T-cell (primary cell): ENCODE measurements at regions not wholly inside any gene's neighbourhood (a gene's known extent, or its start where the extent isn't known, plus 50 kb on each side); places are given as distances from the start of the nearest gene placed in this dataset.

Experiments used
- ATAC-seq, 4 experiments: fragments of 200-7000 bp in 3 of 4; fragments of 150-1000 bp in 1 of 4; cut with Tn5 transposase; replicated peaks in 1 of 4; 1 replicate in 3 of 4; 2 replicates in 1 of 4; pipeline ENCODE4 v1.10.0; 2021; ENCODE audit warnings: moderate library complexity in 3 of 4, mild to moderate bottlenecking in 2 of 4, moderate number of reproducible peaks in 1 of 4
- CTCF ChIA-PET, 2 donors: fragments of 300-600 bp; sonication (Branson Sonifier 250); formaldehyde crosslinking; loops; one replicate each; lab custom pipeline; 2022; ENCODE audit warnings: antibody characterized with exemption in 2 of 2; lab: Charles Lee
- POLR2A ChIA-PET, 2 donors: fragments of 300-600 bp; sonication (Branson Sonifier 250); formaldehyde crosslinking; loops; one replicate each; lab custom pipeline; 2022; ENCODE audit warnings: antibody characterized with exemption in 2 of 2; lab: Charles Lee
- DNase-seq, 35 experiments: peaks; one replicate each; pipeline versions ENCODE4 v3.0.0 to v3.0.0-alpha.2; 2013 to 2023
- H3K27ac ChIP-seq: one replicate; pipeline ENCODE4 v1.5.1; 2013; ENCODE audit warnings: low read length
- H3K27me3 ChIP-seq, 2 experiments: replicated peaks in 1 of 2; 1 replicate in 1 of 2; 2 replicates in 1 of 2; pipeline versions ENCODE4 v1.6.1 to v1.7.0; 2013; ENCODE audit warnings: low read length in 1 of 2, mixed read lengths in 1 of 2; ENCODE audit not compliant: control insufficient read depth in 2 of 2, insufficient read depth in 2 of 2; ENCODE audit errors: extremely low read depth in 1 of 2
- H3K36me3 ChIP-seq, 2 donors: 1 replicate in 1 of 2; 2 replicates in 1 of 2; pipeline versions ENCODE4 v1.6.1 to v1.7.0; 2013; ENCODE audit warnings: low read length in 1 of 2; ENCODE audit not compliant: control insufficient read depth in 2 of 2, insufficient read depth in 1 of 2; ENCODE audit errors: extremely low read depth in 1 of 2
- H3K4me1 ChIP-seq, 2 experiments: 1 replicate in 1 of 2; 2 replicates in 1 of 2; pipeline versions ENCODE4 v1.6.1 to v1.7.0; 2013; ENCODE audit warnings: low read length in 2 of 2, mixed read lengths in 1 of 2; ENCODE audit not compliant: insufficient read depth in 2 of 2, control insufficient read depth in 1 of 2; ENCODE audit errors: extremely low read depth in 1 of 2
- H3K4me3 ChIP-seq, 2 donors: 1 replicate in 1 of 2; 2 replicates in 1 of 2; pipeline versions ENCODE4 v1.5.1 to v1.7.0; 2013; ENCODE audit warnings: mild to moderate bottlenecking in 2 of 2, low read length in 1 of 2, moderate library complexity in 1 of 2; ENCODE audit not compliant: control insufficient read depth in 1 of 2; ENCODE audit errors: extremely low read depth in 1 of 2
- H3K9me3 ChIP-seq: 2 replicates; pipeline ENCODE4 v1.7.0; 2013
- H3K27ac Mint-ChIP-seq, 2 donors: one replicate each; pipeline ENCODE4 v1.8.0; 2020 to 2021; ENCODE audit warnings: mild to moderate bottlenecking in 2 of 2, mixed read lengths in 2 of 2
- H3K27me3 Mint-ChIP-seq, 2 donors: one replicate each; pipeline ENCODE4 v1.8.0; 2021 to 2022; ENCODE audit warnings: mixed read lengths in 2 of 2
- H3K36me3 Mint-ChIP-seq: one replicate; pipeline ENCODE4 v1.8.0; 2021; ENCODE audit warnings: mixed read lengths
- H3K4me1 Mint-ChIP-seq, 3 donors: one replicate each; pipeline ENCODE4 v1.8.0; 2020 to 2022; ENCODE audit warnings: mixed read lengths in 3 of 3, mild to moderate bottlenecking in 1 of 3
- H3K4me3 Mint-ChIP-seq, 3 donors: one replicate each; pipeline ENCODE4 v1.8.0; 2020 to 2022; ENCODE audit warnings: mild to moderate bottlenecking in 3 of 3, mixed read lengths in 3 of 3, moderate library complexity in 3 of 3
- H3K9me3 Mint-ChIP-seq, 3 donors: one replicate each; pipeline ENCODE4 v1.8.0; 2020 to 2022; ENCODE audit warnings: mixed read lengths in 3 of 3
- WGBS: methylation state at CpG from one replicate; pipeline ENCODE4 v1.1.5; 2013; ENCODE audit warnings: missing lambda C conversion rate; ENCODE audit not compliant: insufficient coverage; 5-methylcytosine and 5-hydroxymethylcytosine counted together

DNA sequence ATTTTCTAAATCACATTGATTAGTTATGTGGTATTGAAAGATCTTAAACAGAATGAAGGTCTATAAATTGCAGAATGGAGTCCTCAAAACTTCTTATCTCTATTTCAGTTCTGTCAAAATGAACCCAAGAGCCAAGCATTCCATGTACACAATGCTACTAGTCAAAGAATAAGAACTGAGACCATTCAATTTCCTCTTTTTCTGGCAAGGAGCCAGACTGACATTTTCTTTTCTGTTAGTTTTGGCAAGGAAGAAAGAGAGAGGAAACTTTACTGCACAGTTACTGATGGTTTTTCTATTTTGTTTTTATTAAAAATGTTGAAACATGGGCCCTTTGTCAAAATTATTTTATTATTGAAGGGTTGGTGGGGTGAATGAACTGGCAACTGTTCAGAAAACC, 181.8 kb upstream of the FERD3L start:
- ATAC-seq: no peak
- ChIA-PET CTCF (no interaction called here), POLR2A (no interaction called here)
- no peak overlapping the region for H3K27ac ChIP-seq
- Mint-ChIP-seq H3K27ac (no peak overlapping the region), H3K36me3 (no peaks in the 10 kb centered on the region), H3K4me1 (no peaks in the 10 kb centered on the region), H3K27me3 (no peaks in the 10 kb centered on the region), H3K4me3 (no peak overlapping the region), H3K9me3 (peaks cover 0 to 7% (median 4%) of the 10 kb centered on the region in 3 donors)
- no peaks in the 10 kb centered on the region for H3K4me1 ChIP-seq
- H3K36me3 ChIP-seq: no peaks in the 10 kb centered on the region
- no peaks in the 10 kb centered on the region for H3K9me3 ChIP-seq
- no peaks in the 10 kb centered on the region for H3K27me3 ChIP-seq
- no peak for DNase-seq
- H3K4me3 ChIP-seq: no peak overlapping the region

GRCh38 chr7:19322002-19322401, 176.8 kb upstream of the FERD3L start:
- Histone ChIP-seq H3K36me3 (no peaks in the 10 kb centered on the region), H3K27me3 (no peaks in the 10 kb centered on the region), H3K4me1 (no peaks in the 10 kb centered on the region), H3K9me3 (no peaks in the 10 kb centered on the region), H3K27ac (no peak overlapping the region), H3K4me3 (no peak overlapping the region)
- Mint-ChIP-seq H3K36me3 (no peaks in the 10 kb centered on the region), H3K4me1 (no peaks in the 10 kb centered on the region), H3K9me3 (peaks cover 4 to 9% (median 9%) of the 10 kb centered on the region in 3 donors), H3K4me3 (no peak overlapping the region), H3K27me3 (no peaks in the 10 kb centered on the region), H3K27ac (no peak overlapping the region)
- ATAC-seq (no peak), DNase-seq (no peak)
- WGBS: 83% methylated on average over 2 of the region's 2 CpGs
- CTCF ChIA-PET: no interaction called here
- POLR2A ChIA-PET: no interaction called here

- no peak for DNase-seq
Observed at GRCh38 chr7:19318287-19318686, 173.1 kb upstream of the FERD3L start.

DNA sequence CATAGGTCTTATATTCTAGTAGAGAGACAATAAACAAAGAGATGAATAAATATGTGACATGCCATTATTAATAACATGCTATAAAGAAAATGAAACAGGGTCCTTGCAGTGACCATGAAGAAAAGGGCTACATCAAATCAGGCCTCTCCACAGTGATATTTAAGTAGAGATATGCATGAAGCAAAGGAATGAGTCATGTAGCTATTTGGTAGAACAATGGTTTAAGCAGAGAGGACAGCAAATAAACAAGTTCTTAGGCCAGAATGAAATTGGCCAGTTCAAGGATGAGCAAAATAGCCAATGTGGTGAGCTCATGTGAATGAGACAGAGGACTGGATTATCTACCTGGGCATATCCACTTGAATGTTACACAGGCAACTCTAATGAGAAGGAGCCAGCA, 172.2 kb upstream of the FERD3L start:
- CTCF ChIA-PET: no interaction called here
- H3K4me3 Mint-ChIP-seq: no peak overlapping the region
- no peak overlapping the region for H3K27ac ChIP-seq

More at GRCh38 chr7:19318287-19318686, 173.1 kb upstream of the FERD3L start:
- ChIA-PET CTCF (no interaction called here), POLR2A (no interaction called here)
- H3K4me3 Mint-ChIP-seq: no peak overlapping the region
- Histone ChIP-seq H3K27me3 (no peaks in the 10 kb centered on the region), H3K4me3 (no peak overlapping the region), H3K36me3 (no peaks in the 10 kb centered on the region), H3K4me1 (no peaks in the 10 kb centered on the region), H3K9me3 (no peaks in the 10 kb centered on the region), H3K27ac (no peak overlapping the region)
- no peaks in the 10 kb centered on the region for H3K36me3 Mint-ChIP-seq
- H3K27ac Mint-ChIP-seq: no peak overlapping the region
- ATAC-seq: no peak
- H3K27me3 Mint-ChIP-seq: no peaks in the 10 kb centered on the region
- no peaks in the 10 kb centered on the region for H3K4me1 Mint-ChIP-seq
- H3K9me3 Mint-ChIP-seq: peaks cover under 1 to 15% (median 9%) of the 10 kb centered on the region in 3 donors
- 74% methylated on average over 4 of the region's 5 CpGs for WGBS

GRCh38 chr7:19312416-19312815, 167.2 kb upstream of the FERD3L start:
- no peaks in the 10 kb centered on the region for H3K27me3 ChIP-seq
- ChIA-PET CTCF (no interaction called here), POLR2A (no interaction called here)
- H3K4me1 ChIP-seq: no peaks in the 10 kb centered on the region
- no peaks in the 10 kb centered on the region for H3K27me3 Mint-ChIP-seq
- H3K4me3 ChIP-seq: no peak overlapping the region
- DNase-seq (no peak), ATAC-seq (no peak)
- no peak overlapping the region for H3K4me3 Mint-ChIP-seq
- H3K27ac ChIP-seq: no peak overlapping the region
- WGBS: no CpG with 5 or more reads among the region's 1 CpG
- H3K9me3 ChIP-seq: no peaks in the 10 kb centered on the region
- H3K4me1 Mint-ChIP-seq: no peaks in the 10 kb centered on the region
- H3K36me3 ChIP-seq: no peaks in the 10 kb centered on the region
- peaks cover 0 to 10% (median 7%) of the 10 kb centered on the region in 3 donors for H3K9me3 Mint-ChIP-seq
- no peak overlapping the region for H3K27ac Mint-ChIP-seq
- H3K36me3 Mint-ChIP-seq: no peaks in the 10 kb centered on the region

More for the DNA sequence above, 172.2 kb upstream of the FERD3L start:
- no peaks in the 10 kb centered on the region for H3K4me1 Mint-ChIP-seq
- no peaks in the 10 kb centered on the region for H3K36me3 ChIP-seq
- DNase-seq: no peak
- H3K27me3 Mint-ChIP-seq: no peaks in the 10 kb centered on the region
- no peak overlapping the region for H3K4me3 ChIP-seq
- no peak for ATAC-seq
- peaks cover 0 to 15% (median 9%) of the 10 kb centered on the region in 3 donors for H3K9me3 Mint-ChIP-seq
- no peaks in the 10 kb centered on the region for H3K27me3 ChIP-seq
- H3K4me1 ChIP-seq: no peaks in the 10 kb centered on the region
- POLR2A ChIA-PET: no interaction called here
- H3K9me3 ChIP-seq: no peaks in the 10 kb centered on the region
- no peaks in the 10 kb centered on the region for H3K36me3 Mint-ChIP-seq
- H3K27ac Mint-ChIP-seq: no peak overlapping the region

GRCh38 chr7:19307554-19307953, 162.3 kb upstream of the FERD3L start:
- POLR2A ChIA-PET: no interaction called here
- no peak for ATAC-seq
- H3K4me3 Mint-ChIP-seq: no peak overlapping the region
- Histone ChIP-seq H3K4me1 (no peaks in the 10 kb centered on the region), H3K9me3 (no peaks in the 10 kb centered on the region), H3K4me3 (no peak overlapping the region), H3K27ac (no peak overlapping the region), H3K36me3 (no peaks in the 10 kb centered on the region), H3K27me3 (no peaks in the 10 kb centered on the region)
- no peaks in the 10 kb centered on the region for H3K4me1 Mint-ChIP-seq
- no CpG with 5 or more reads among the region's 4 CpGs for WGBS
- H3K27ac Mint-ChIP-seq: no peak overlapping the region
- DNase-seq: no peak
- CTCF ChIA-PET: no interaction called here
- no peaks in the 10 kb centered on the region for H3K36me3 Mint-ChIP-seq
- H3K9me3 Mint-ChIP-seq: peaks cover 0 to 5% (median 0%) of the 10 kb centered on the region in 3 donors
- no peaks in the 10 kb centered on the region for H3K27me3 Mint-ChIP-seq

DNA sequence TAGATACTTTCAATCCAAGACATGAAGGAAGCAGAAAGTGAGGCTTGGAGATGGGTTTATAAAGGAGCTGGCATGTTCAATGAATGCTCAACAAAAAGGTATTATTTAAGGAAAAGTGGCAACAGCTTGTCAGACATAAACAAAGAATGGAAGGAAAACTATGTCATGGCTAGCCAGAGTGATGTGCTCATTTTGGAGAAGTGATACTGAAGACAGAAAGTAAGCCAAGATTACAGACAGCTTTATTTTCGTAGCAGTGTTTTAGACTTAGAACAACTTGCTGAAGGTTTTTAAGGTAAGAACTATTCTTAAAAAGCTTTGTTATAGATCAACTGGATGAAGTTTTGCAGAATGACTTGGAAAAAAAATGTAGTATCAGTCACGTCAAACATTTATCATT, 160.5 kb upstream of the FERD3L start:
- Mint-ChIP-seq H3K27ac (no peak overlapping the region), H3K27me3 (no peaks in the 10 kb centered on the region), H3K4me1 (no peaks in the 10 kb centered on the region), H3K4me3 (no peak overlapping the region), H3K9me3 (peaks cover 0 to 4% (median 0%) of the 10 kb centered on the region in 3 donors), H3K36me3 (no peaks in the 10 kb centered on the region)
- ATAC-seq (no peak), DNase-seq (no peak)
- POLR2A ChIA-PET: no interaction called here
- no peaks in the 10 kb centered on the region for H3K27me3 ChIP-seq
- H3K36me3 ChIP-seq: no peaks in the 10 kb centered on the region
- H3K4me1 ChIP-seq: no peaks in the 10 kb centered on the region
- no CpG with 5 or more reads among the region's 2 CpGs for WGBS
- H3K4me3 ChIP-seq: no peak overlapping the region
- H3K9me3 ChIP-seq: no peaks in the 10 kb centered on the region
- CTCF ChIA-PET: interaction anchor here in 1 of 2 donors (0.9 kb wide), 1 partner anchor 14 kb away, joined by 3 read pairs; no protein-coding TSS in a partner anchor
- H3K27ac ChIP-seq: no peak overlapping the region
